ENCODE measurements at regions not wholly inside any gene's neighbourhood (a gene's known extent, or its start where the extent isn't known, plus 50 kb on each side); places are given as distances from the start of the nearest gene placed in this dataset.
A peak's percentile ranks its signal among the peaks of the same experiment; 100 is the strongest.

GRCh38 chr18:26697186-26697884 is 149.0 kb upstream of the KCTD1 start:
- no peak for DNase-seq

GRCh38 chr18:26696786-26697185 is 148.4 kb upstream of the KCTD1 start:
- no peak for DNase-seq

DNA sequence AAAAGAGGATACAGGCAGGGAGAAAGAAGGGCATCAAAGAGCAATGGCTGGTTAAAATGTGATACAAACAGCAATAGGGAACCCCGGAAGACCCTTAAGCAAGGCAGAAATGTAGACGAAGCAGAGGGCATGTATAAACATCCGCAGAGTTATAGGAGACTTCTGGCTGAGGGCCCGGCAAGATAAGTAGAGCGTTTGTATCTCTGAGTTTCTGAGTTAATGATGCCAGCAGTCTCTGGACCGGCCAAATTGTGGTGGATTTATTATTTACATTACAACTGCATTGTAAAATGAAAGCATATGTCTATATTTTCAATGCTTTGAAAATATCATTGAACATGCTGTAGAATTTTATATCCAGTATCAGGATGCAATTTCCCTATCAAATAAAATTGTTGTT is 148.0 kb upstream of the KCTD1 start:
- DNase-seq: no peak

DNA sequence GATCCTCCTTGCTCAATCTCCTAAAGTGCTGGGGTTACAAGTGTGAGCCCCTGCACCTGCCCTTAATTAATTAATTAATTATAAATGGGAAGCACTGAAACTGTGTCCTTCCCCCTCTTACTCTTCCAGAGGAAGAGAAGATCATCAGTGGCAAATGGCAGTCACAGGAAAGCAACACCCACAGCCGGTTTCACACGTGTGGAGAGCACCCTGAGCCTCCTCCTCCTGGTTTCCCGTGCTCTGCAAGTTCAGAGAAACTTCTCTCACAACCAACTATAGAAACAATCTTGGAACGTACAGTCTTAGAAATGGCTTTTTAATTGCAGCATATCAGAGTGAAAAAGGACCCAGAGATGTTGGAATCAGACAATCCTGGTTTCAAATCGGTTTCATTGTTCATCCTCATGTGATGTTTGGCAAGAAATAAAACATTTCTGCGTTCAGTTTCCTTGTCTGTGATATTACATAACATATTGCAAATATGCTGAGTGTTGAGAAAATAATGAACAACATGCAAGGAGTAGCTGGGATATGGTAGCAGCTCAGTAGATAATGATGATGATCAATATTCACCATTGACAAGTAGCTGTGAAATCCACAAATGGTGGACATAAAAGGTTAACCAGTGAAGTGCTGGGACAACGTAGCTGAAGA is 141.0 kb upstream of the KCTD1 start:
- no peak for DNase-seq

DNA sequence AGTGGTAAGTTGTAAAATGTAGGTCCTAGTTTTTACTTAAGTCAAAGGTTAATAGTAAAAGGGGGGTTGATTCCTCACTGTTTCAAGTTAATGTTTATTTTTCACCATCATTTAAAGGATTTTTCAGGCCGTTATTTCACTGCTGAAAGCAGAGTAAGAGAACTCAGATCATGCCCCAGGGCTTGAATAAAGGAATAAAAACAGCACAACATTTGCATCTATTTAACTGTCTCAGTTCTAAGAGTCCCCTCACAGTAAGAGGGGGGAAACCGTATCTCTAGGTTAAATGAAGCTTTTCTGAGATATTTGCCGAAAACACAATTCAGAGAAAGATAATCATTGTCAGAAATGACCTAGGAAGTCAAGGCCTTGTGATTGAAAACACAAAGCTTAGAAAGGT is 138.2 kb upstream of the KCTD1 start:
- DNase-seq: no peak

DNA sequence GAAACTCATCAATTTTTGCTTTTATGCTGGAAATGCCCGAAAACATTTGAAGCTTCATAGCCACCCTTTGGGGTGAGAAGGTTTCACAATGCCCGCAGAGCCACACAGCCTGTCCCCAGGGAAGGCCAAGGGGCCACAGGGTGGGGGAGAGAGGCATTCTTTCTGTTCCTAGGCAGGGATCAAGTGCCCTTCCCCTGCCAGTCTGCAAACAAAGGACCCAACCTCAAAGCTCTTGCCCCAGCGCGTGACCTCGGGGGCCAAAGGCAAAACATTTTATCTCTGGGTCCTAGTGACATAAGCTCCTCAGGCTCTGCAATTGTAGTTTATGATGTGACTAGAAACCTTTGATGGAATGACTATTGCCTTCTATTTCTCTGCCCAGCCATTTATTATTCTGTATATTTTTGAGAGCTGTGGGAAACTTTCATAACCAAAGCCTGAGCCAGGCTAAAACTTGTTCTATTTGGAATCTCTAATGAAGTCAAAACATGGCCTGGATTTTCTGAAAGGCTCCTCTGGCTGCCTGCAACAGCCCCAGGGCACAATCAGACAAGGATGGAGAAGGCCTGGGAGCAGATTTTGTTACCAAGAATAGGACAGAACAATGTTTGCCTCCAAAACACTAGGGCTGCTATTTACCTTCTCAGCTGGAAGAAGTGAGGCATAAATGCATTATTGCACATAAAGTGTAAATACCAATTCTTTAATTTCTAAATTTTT is 137.2 kb upstream of the KCTD1 start:
- DNase-seq: no peak

DNA sequence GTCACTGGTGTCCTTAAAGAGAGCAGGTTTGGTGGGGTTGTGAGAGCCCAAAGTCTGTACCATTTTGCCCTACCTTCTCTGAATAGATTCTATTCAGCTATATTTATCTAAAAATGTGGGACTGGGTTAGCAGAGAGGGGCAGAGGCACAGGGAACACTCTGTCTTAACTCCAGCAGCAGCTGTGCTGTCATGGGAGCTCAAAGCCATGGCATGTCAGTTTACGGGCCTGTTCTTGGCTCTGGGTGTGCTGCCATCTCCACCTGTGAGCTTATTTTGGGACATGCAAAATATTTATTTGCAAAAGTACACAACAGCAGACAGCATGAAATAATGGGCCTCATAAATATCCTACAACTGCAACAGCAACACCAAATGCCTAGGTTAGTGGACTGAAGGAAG is 129.6 kb upstream of the KCTD1 start:
- DNase-seq: no peak

DNA sequence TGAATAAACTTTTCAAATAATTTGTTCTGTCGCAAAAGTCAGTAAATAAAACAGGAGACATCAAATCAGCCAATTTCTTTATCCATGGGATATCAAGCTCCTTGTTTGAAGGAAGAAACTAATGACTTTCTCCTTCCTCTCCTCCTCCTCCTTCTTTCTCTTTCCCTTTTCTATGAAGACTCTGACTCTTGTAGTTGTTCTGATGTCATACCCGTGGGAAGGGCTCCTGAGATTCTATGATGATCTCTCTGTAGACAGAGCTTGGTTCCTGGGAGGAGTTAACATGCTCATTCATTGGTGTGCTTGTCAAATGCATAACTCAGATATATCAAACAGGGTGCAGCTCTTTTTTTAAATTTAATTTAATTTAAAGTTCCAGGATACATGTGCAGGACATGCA is 118.7 kb upstream of the KCTD1 start:
- no peak for DNase-seq

DNA sequence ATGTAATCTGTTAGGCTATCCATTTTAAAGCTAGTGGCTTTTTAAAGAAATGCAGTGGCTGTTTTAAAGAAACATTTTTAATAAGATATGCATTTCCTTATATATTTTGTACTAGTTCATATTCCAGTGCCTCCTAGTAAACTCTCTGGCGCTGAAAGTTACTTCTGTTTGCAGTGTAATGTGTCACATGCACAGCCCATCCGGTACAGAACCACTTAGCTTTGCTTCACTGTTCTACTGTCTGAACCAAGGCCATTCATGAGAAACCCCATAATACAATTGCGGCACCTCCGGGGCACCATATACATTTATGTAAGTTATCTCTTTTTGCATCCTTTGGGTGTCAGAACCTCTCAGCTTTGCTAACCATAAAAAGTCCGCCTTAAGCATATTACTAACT is 114.6 kb upstream of the KCTD1 start:
- DNase-seq: no peak

- DNase-seq: peak; percentile 63
These were observed 109.6 kb upstream of the KCTD1 start for GRCh38 chr18:26657631-26658581.

DNA sequence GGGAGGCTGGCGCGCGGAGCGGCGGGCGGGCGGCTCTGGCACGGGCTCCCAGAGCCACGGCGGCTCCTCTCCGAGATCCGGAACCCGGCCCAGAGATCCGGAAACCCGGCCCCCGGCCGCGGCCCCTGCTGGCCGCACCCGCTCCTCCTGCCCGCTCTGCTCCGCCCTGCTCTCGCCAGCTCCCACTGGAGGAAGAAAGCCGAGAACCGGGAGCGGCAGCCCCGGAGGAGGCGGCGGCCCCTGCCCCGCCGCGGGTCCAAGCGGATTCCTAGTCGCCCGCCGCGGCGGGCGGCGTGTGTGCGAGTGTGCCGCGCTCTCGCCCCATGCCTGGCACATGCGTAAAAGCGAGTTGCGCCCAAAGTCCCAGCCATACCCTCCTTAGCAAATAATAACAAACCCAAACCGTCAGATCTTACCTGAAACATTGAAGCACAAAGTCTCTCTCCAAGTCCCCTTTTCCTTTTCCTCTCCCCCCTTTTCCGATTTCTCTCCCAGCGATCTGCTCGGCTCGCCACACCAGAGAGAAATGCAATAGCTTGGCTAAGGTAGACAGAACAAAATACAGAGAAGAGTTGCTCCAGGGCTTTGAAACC is 108.7 kb upstream of the KCTD1 start:
- peak; percentile 84 for DNase-seq

- DNase-seq: no peak
These were observed 108.1 kb upstream of the KCTD1 start for GRCh38 chr18:26656431-26656943.

GRCh38 chr18:26655525-26656430 is 107.4 kb upstream of the KCTD1 start:
- peak; percentile 89 for DNase-seq

GRCh38 chr18:26654616-26655524 is 106.5 kb upstream of the KCTD1 start:
- DNase-seq: peak; percentile 44

GRCh38 chr18:26653943-26654615 is 105.7 kb upstream of the KCTD1 start:
- no peak for DNase-seq

DNA sequence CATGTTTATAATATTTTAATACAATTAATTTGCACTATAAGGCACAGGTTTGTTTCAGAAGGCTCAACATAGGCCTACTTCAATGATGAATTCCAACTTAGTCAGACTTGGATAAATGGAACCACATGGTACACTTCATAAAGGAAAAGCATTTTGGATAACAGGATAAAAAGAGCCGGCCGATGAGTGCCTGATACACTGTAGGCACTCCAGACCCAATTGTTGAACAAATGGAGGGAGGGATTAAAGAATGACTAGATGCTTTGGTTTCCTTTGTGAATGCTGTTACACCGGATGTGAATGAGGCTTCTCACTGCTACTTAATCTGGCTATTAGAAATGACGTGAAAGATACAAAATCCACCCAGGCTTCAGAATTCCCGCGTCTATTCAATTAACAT is 104.1 kb upstream of the KCTD1 start:
- DNase-seq: peak; percentile 40

DNA sequence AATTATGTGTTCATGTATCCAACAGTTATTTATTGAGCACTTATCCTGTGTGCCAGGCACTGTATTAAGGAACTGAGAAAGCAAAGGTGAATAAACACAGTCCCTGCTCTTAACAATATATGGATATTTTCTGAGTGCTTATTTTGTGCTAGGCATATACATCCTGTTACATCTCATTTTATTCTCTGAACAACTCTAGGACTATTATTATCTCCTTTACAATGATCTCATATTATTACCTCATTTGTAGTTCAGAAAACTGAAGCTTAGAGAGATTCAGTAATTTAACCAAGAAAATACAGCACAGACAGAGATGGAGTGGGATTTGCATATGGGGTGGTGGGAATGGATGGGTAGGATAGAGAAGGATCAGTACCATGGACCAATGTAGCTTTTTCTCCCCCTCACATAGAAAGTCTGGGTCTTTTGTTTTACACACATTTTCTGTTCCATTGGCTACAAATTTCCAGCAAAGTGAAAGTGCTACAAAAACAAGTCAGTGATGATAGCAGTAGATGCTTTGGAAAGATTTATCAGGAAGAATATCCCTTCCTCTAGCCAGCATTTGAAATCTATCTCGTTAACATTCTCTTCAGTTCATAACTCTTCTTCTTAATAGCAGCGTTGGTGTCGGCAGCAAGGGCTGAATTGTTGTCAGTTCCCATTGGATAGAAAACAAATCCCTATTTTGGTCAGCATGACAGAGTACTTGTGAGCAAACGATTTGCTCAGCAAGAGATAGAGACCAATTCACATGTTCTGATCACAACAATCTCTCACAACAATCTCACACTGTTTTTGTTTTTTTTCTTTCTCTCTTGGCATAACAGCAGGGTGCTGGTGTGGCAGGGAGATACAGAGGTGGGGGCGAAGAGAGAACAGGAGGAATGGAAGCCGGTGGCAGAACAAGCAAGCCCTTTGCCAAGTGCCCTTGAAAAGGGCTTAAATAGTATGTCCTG is 102.2 kb upstream of the KCTD1 start:
- DNase-seq: no peak

DNA sequence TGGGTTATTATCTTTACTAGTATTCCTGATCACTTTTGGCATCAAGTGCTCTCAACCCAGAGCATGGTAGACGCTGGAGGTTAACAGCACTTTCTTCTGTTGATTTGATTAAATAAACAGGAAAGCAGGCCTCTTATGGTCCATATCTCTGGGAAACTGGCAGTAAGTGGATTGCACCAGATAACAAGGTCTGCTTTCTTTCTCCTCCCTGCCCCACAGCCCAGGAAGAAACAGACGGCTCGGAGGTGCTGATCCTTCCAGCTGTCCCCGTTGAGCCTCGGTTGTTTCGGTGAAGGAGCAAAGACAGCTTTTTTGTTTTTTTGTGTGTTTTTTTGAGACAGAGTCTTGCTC is 100.8 kb upstream of the KCTD1 start:
- DNase-seq: peak; percentile 78

Data from NCI-H82 (cell line).